PC-9 (cell line): ENCODE measurements at regions not wholly inside any gene's neighbourhood (a gene's known extent, or its start where the extent isn't known, plus 50 kb on each side); places are given as distances from the start of the nearest gene placed in this dataset.

Experiments used
- EZH2 ChIP-seq: fragments of 200-600 bp; sonication (generic); IDR thresholded peaks from 2 replicates; pipeline ENCODE4 v1.8.0; 2017; ENCODE audit warnings: antibody characterized with exemption, low read depth
- TF ChIP-seq, protein P1 (sequence below): fragments of 200-600 bp; sonication (generic); conservative IDR thresholded peaks from 2 replicates; pipeline ENCODE4 v1.6.1; 2017; ENCODE audit warnings: mixed run types, antibody characterized with exemption, mild to moderate bottlenecking, moderate library complexity

DNA sequence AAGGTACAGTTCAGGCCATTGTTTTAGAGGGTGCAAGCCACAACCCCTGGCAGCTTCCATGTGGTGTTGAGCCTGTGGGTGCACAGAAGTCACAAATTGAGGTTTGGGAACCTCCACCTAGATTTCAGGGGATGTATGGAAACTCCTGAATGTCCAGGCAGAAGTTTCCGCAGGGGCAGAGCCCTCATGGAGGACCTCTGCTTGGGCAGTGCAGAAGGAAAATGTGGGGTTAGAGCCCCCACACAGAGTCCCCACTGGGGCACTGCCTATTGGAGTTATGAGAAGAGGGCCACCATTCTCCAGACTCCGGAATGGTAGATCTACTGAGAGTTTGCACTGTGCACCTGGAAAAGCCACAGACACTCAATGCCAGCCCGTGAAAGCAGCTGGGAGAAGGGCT is 242.0 kb upstream of the ACTRT1 start:
- no peak for TF ChIP-seq EZH2
- TF ChIP-seq, protein P1, sequence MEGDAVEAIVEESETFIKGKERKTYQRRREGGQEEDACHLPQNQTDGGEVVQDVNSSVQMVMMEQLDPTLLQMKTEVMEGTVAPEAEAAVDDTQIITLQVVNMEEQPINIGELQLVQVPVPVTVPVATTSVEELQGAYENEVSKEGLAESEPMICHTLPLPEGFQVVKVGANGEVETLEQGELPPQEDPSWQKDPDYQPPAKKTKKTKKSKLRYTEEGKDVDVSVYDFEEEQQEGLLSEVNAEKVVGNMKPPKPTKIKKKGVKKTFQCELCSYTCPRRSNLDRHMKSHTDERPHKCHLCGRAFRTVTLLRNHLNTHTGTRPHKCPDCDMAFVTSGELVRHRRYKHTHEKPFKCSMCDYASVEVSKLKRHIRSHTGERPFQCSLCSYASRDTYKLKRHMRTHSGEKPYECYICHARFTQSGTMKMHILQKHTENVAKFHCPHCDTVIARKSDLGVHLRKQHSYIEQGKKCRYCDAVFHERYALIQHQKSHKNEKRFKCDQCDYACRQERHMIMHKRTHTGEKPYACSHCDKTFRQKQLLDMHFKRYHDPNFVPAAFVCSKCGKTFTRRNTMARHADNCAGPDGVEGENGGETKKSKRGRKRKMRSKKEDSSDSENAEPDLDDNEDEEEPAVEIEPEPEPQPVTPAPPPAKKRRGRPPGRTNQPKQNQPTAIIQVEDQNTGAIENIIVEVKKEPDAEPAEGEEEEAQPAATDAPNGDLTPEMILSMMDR, result no peak
